ENCODE measurements at regions not wholly inside any gene's neighbourhood (a gene's known extent, or its start where the extent isn't known, plus 50 kb on each side); places are given as distances from the start of the nearest gene placed in this dataset.

DNA sequence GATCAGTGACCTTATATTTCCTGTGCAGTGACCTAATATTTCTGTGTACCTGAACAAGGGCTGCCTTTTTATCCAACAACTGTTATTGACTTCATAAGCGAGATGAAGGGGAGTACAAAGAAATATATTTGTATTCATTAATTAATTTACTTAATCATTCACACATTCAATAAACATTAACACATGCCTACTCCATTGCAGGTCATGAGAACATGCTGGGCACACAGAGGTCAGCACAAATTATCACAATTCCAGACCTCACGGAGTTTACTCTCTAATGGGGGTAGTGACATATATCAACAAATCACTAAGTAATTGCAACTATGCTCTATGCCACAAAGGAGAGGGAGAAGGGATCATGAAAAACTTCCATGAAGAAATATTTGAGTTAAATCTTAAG is 614.6 kb downstream of the TOX3 start:
- no peak for ATAC-seq (ENCODE audit: low read depth)
- Mint-ChIP-seq H3K4me3 (no peak overlapping the region), H3K27me3 (no peaks in the 10 kb centered on the region), H3K9me3 (peaks cover 3% of the 10 kb centered on the region), H3K4me1 (no peaks in the 10 kb centered on the region), H3K36me3 (no peaks in the 10 kb centered on the region), H3K27ac (no peak overlapping the region)
- POLR2A ChIA-PET = no interaction called here
- DNase-seq = no peak

DNA sequence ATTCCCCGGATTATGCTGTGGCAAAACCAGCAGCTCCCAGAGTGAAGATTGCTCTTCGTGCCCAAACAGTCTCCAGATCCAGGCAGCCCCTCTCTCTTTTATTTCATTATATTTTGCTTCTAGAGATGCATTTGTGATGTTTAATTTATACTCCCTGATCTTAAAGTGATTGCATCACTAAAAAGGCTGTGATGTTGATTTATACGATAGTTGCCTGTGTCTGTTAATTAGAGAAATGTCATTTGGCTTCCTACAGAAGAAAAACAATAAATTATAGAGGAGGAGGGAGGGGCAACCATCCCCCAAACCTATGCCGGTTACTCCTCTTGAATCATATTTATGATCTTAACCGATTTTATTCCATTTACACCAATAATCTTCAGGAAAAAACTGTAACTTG is 615.3 kb downstream of the TOX3 start:
- H3K4me1 Mint-ChIP-seq = no peaks in the 10 kb centered on the region
- H3K9me3 Mint-ChIP-seq = peaks cover 5% of the 10 kb centered on the region
- POLR2A ChIA-PET = no interaction called here
- no peak overlapping the region for H3K4me3 Mint-ChIP-seq
- no peaks in the 10 kb centered on the region for H3K36me3 Mint-ChIP-seq
- DNase-seq = no peak
- no peak overlapping the region for H3K27ac Mint-ChIP-seq
- H3K27me3 Mint-ChIP-seq = no peaks in the 10 kb centered on the region
- ATAC-seq (ENCODE audit: low read depth) = no peak

DNA sequence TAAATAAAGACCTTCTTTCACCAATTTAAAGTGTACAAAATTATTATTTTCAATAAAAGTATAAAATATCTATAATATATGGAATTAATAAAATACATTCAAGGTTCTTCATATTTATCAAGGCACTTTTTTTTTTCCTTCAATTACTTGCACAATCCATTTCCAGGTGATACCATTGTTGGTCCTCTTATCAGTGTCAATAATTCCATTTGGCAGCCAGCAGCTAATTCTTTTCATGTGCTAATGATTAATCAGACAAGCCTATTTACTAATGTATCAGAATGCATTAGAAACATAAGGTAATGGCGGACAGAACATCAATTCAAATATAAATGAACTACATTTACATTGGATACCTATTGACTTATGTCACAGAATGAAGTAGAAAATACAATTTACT is 622.2 kb downstream of the TOX3 start:
- no peak for DNase-seq
- Mint-ChIP-seq H3K4me1 (no peaks in the 10 kb centered on the region), H3K9me3 (peaks cover 2% of the 10 kb centered on the region), H3K4me3 (no peak overlapping the region), H3K27me3 (peaks cover 1% of the 10 kb centered on the region), H3K36me3 (no peaks in the 10 kb centered on the region), H3K27ac (no peak overlapping the region)
- no peak for ATAC-seq (ENCODE audit: low read depth)
- POLR2A ChIA-PET = no interaction called here

DNA sequence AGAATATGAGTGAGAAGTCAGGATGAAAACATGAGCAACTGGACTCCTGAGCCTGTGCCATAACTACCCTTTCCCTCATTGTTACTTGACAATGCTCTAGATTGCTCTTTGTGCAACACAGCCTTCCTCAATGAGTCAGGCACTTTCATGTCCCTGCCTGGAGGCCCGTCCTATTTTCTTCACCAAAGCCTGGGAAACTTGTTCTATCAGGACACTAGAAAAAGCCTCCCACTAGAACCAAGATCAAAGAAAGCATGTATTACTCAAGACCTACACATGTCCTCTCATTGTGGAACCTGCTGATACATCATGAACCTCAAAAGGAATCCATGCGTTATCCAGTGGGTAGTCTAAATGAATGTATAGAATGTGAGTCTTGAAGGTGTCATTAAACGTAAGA is 624.5 kb downstream of the TOX3 start:
- no peaks in the 10 kb centered on the region for H3K36me3 Mint-ChIP-seq
- DNase-seq = no peak
- H3K4me1 Mint-ChIP-seq = no peaks in the 10 kb centered on the region
- POLR2A ChIA-PET = no interaction called here
- H3K27ac Mint-ChIP-seq = no peak overlapping the region
- peaks cover 1% of the 10 kb centered on the region for H3K27me3 Mint-ChIP-seq
- no peak for ATAC-seq (ENCODE audit: low read depth)
- H3K4me3 Mint-ChIP-seq = no peak overlapping the region
- peaks cover 2% of the 10 kb centered on the region for H3K9me3 Mint-ChIP-seq

DNA sequence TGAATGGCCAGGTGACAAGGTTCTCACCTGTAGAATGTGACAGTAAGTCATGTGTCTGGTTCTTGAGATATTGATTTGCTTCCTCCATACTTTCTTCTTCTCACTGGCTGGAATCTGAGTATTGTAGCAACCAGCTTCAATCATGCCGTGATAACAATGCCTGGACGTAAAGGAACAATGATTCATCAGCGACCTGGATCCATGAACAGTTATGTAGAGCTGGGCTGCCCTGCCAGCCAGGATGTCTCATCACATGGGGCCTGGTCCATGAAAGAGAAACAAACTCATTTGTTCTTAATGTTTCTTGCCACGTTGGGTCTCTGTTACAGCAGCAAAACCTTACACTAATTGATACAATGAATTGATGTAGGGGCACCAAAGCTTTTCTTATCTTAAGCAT is 627.2 kb downstream of the TOX3 start:
- ATAC-seq (ENCODE audit: low read depth) (no peak), DNase-seq (no peak)
- Mint-ChIP-seq H3K4me3 (no peak overlapping the region), H3K9me3 (peaks cover 1% of the 10 kb centered on the region), H3K36me3 (no peaks in the 10 kb centered on the region), H3K27me3 (peaks cover 1% of the 10 kb centered on the region), H3K27ac (no peak overlapping the region), H3K4me1 (no peaks in the 10 kb centered on the region)
- POLR2A ChIA-PET = no interaction called here

DNA sequence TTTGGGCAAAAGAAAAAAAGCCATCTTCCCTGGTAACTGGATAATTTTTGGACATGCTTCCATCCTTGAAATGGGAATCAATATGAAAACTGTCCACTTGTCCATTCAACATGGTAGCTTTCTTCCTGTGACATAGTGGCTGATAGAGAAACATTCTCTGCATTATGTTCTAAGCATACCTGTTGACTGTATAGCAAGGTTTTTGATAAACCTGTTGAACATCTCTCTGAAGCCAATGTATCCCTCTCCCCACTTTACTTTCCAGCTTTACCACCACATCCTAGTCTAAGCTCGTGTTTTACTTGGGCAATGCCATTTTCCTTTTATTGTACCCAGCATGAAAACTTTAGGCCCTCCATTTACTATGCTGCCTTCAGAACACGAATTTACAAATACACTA is 630.1 kb downstream of the TOX3 start:
- Mint-ChIP-seq H3K36me3 (no peaks in the 10 kb centered on the region), H3K4me1 (no peaks in the 10 kb centered on the region), H3K4me3 (no peak overlapping the region), H3K27ac (no peak overlapping the region), H3K9me3 (peaks cover 1% of the 10 kb centered on the region), H3K27me3 (peaks cover 1% of the 10 kb centered on the region)
- POLR2A ChIA-PET = no interaction called here
- ATAC-seq (ENCODE audit: low read depth) (no peak), DNase-seq (no peak)

DNA sequence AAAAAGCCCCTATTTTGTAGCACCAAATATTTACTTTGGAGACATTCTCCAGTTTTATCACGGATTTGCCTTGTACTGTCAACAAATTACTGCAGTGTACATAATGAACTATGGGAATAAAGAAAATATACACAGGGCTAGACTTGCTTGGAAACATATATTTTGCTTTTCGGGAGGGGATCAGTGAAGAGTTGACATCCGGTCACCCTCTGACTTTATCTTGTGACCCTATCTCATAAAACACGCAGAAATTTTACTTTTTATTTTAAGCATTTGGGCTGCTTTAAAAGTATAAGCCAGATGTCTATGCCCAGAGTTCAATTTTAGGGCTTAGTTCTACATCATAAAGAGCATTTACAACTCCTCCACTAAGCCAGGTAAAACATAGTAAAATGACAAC is 630.7 kb downstream of the TOX3 start:
- no peak overlapping the region for H3K27ac Mint-ChIP-seq
- POLR2A ChIA-PET = no interaction called here
- H3K9me3 Mint-ChIP-seq = peaks cover 1% of the 10 kb centered on the region
- no peaks in the 10 kb centered on the region for H3K36me3 Mint-ChIP-seq
- ATAC-seq (ENCODE audit: low read depth) (no peak), DNase-seq (no peak)
- H3K27me3 Mint-ChIP-seq = no peaks in the 10 kb centered on the region
- H3K4me3 Mint-ChIP-seq = no peak overlapping the region
- no peaks in the 10 kb centered on the region for H3K4me1 Mint-ChIP-seq

DNA sequence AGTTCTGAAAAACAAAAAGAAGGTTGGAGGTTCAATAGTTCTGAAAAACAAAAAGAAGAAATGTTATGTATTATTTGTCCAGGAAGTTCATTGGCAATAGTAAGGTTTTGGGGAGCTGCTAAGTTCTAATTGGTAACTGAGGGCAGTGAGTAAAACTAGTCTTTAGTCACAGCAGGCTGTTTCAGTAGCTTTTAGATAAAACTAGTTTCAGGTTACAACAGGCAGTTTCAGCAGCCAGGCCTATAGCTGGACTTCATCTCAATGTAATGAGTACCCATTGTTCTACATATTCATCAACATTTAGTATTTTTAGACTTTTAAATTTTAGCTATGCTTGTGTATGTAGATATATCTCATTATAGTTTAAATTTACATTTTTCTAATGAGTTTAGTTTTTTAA is 639.3 kb downstream of the TOX3 start:
- ATAC-seq (ENCODE audit: low read depth) (no peak), DNase-seq (no peak)
- Mint-ChIP-seq H3K9me3 (peaks cover 1% of the 10 kb centered on the region), H3K4me3 (no peak overlapping the region), H3K27me3 (no peaks in the 10 kb centered on the region), H3K27ac (no peak overlapping the region), H3K36me3 (no peaks in the 10 kb centered on the region), H3K4me1 (no peaks in the 10 kb centered on the region)
- POLR2A ChIA-PET = no interaction called here

DNA sequence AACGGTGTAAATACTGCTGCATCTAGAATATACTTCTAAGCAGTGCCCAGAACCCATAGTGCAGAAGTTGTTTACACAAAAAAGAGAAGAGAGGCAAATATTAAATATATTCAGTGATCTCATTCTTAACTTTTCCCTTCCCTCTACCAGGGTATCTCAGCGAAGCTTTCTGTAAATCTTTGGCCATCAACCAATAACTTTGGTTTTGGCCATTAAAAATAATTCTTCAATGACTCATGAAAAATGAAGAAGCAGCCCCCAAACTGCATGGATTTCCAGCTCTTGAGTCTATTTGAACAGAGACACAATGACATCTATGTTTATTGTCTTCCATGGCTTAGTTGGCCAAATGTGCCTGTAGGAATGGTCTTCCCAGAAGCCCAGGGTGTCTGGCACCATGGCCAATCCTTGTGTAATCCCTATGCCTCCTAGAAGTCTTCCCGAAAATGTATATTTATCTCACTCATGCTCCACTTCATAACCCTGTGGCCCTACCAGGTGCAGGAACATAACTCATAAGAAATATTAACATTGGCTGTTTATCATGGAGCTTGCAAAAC is 646.6 kb downstream of the TOX3 start:
- POLR2A ChIA-PET = no interaction called here
- no peaks in the 10 kb centered on the region for H3K27me3 Mint-ChIP-seq
- H3K9me3 Mint-ChIP-seq = peaks cover 4% of the 10 kb centered on the region
- no peak overlapping the region for H3K4me3 Mint-ChIP-seq
- DNase-seq (no peak), ATAC-seq (ENCODE audit: low read depth) (no peak)
- H3K27ac Mint-ChIP-seq = no peak overlapping the region
- H3K36me3 Mint-ChIP-seq = no peaks in the 10 kb centered on the region
- no peaks in the 10 kb centered on the region for H3K4me1 Mint-ChIP-seq

DNA sequence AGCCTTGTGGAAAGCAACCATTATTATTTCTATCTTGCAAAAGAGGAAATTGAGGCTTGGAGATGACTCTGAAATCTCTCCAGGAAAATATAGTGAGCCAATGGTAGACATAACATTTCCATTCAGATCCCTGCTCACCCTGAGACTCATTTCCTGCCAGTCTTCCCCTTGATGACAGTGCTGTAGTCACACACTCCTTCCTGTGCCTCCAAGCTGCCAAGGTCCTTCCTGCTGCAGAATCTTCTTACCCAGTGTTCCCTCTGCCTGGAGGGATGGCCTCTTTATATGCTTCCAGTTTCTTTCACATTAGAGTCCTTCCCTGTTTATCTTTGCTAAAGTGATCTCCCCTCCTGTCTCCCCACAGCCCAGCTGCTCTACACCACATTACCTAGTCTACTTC is 648.1 kb downstream of the TOX3 start:
- POLR2A ChIA-PET = no interaction called here
- H3K4me1 Mint-ChIP-seq = no peaks in the 10 kb centered on the region
- H3K4me3 Mint-ChIP-seq = no peak overlapping the region
- no peak overlapping the region for H3K27ac Mint-ChIP-seq
- H3K27me3 Mint-ChIP-seq = no peaks in the 10 kb centered on the region
- ATAC-seq (ENCODE audit: low read depth) = no peak
- no peak for DNase-seq
- H3K36me3 Mint-ChIP-seq = no peaks in the 10 kb centered on the region
- peaks cover 4% of the 10 kb centered on the region for H3K9me3 Mint-ChIP-seq

DNA sequence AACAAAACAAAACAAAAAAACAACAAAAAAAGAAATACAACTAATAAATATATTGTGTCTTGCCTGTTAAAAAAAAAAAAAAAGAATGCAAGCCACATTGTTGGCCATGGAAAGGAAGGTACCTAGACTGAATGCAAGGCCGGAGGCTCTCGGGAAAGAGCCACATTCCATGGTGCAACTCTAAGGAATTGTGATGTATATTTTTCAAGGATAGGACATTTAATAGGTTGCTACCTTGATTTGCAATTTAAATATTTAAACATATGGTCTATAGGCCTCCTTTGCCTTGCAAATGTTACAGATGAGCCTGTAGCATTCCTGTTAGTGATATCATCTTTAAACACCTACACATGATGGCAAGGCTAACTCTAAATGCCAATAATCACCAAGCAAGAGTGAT is 650.9 kb downstream of the TOX3 start:
- Mint-ChIP-seq H3K4me3 (no peak overlapping the region), H3K27me3 (no peaks in the 10 kb centered on the region), H3K36me3 (no peaks in the 10 kb centered on the region), H3K9me3 (peaks cover 3% of the 10 kb centered on the region), H3K4me1 (no peaks in the 10 kb centered on the region), H3K27ac (no peak overlapping the region)
- POLR2A ChIA-PET = no interaction called here
- ATAC-seq (ENCODE audit: low read depth) (no peak), DNase-seq (no peak)

DNA sequence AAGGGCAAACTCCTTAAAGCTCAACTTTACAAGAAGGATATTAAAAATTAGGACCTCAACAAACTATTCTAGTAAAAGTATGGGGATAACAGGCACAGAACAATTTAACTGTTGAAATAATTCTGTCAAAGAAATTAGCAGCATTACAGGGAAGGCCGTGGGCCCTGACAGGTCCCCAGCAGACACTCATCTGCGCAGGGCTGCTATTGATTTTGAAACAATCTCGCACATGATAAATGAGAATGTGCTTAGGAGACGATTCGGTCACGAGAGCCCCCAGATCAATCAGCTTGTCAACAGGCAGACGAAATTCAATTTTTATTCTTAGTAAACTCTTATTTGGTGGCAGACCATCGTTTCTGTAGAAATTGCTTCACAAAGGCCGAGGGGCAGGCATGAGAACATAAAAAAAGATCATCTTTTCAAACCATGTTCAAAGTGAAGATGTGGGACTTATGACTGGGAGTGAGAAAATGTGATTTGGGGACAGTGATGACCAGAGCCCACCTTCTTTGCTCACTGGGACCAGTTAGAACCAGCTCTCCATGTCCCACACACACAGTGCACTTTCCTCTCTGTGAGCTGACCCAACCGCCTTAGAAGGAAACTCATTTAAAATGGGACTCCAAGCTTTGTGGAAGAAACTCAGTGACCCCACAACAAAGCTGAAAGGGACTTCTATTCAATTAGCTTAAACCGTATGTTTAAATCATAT is 654.5 kb downstream of the TOX3 start:
- H3K36me3 Mint-ChIP-seq = no peaks in the 10 kb centered on the region
- POLR2A ChIA-PET = no interaction called here
- no peaks in the 10 kb centered on the region for H3K27me3 Mint-ChIP-seq
- H3K9me3 Mint-ChIP-seq = peaks cover 9% of the 10 kb centered on the region
- ATAC-seq (ENCODE audit: low read depth) (no peak), DNase-seq (no peak)
- no peaks in the 10 kb centered on the region for H3K4me1 Mint-ChIP-seq
- no peak overlapping the region for H3K27ac Mint-ChIP-seq
- no peak overlapping the region for H3K4me3 Mint-ChIP-seq

DNA sequence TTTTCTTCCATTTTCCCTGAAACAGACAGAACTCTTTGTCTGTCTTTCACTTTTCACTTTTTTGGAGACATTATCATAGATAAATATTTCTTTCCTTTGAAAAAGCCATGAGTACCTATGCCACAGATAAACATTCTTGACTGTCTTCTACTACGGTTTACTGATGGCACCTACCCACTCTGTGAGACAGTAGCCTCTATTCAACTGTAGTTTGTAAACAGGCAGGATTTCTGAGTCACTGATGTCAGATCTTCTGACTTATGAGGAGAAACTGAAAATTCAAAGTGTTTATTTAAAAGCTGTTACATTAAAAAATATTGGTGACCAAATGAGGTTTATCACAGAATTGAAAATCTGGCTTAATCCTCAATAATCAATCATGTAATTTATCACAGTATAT is 658.4 kb downstream of the TOX3 start:
- H3K36me3 Mint-ChIP-seq = no peaks in the 10 kb centered on the region
- no peak overlapping the region for H3K27ac Mint-ChIP-seq
- no peak overlapping the region for H3K4me3 Mint-ChIP-seq
- no peaks in the 10 kb centered on the region for H3K27me3 Mint-ChIP-seq
- H3K4me1 Mint-ChIP-seq = no peaks in the 10 kb centered on the region
- H3K9me3 Mint-ChIP-seq = peaks cover 8% of the 10 kb centered on the region
- ATAC-seq (ENCODE audit: low read depth) (no peak), DNase-seq (no peak)
- POLR2A ChIA-PET = no interaction called here

DNA sequence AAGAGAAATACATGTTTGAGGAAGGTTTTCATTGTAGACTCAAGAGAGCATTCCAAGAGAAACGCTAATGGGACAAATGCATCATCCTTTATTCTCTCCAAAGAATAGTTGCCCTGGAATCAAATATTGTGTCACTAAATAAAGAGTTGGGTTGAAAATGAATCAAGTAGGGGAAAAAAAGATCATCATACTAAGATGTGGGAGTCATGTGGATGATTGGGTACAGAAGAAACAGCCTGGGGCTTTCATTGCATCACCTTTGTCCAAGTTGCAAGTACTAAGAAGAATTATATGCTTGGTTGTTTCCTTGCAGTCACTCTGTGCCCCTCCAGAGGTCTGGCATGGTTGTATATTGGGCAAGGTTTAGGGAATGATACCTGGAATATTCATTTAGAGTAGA is 658.9 kb downstream of the TOX3 start:
- Mint-ChIP-seq H3K4me1 (no peaks in the 10 kb centered on the region), H3K27ac (no peak overlapping the region), H3K27me3 (no peaks in the 10 kb centered on the region), H3K9me3 (peaks cover 8% of the 10 kb centered on the region), H3K36me3 (no peaks in the 10 kb centered on the region), H3K4me3 (no peak overlapping the region)
- ATAC-seq (ENCODE audit: low read depth) (no peak), DNase-seq (no peak)
- POLR2A ChIA-PET = no interaction called here

DNA sequence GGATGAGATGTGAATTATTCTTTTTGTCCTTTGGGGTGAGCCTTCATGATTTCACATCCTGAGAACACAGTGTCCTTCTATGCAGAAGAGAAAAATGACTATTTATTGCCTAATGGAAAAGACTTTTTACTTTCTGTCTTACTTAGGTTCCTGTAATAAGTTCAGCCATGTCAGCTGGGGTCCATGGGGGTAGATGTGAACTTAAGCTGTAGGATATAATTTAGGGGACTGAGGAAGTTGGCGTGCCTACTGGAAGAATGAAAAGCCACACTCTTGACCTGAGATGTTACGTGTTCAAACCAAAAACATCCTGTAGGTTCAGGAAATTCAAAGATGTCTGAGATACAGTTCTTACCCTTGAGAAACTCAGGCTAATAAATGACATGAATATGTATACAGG is 660.5 kb downstream of the TOX3 start:
- Mint-ChIP-seq H3K27ac (no peak overlapping the region), H3K4me3 (no peak overlapping the region)
- POLR2A ChIA-PET = no interaction called here

More for the DNA sequence above, 660.5 kb downstream of the TOX3 start:
- Mint-ChIP-seq H3K36me3 (no peaks in the 10 kb centered on the region), H3K9me3 (peaks cover 8% of the 10 kb centered on the region), H3K27me3 (no peaks in the 10 kb centered on the region), H3K4me1 (no peaks in the 10 kb centered on the region)
- ATAC-seq (ENCODE audit: low read depth) (no peak), DNase-seq (no peak)
